Left cardiac atrium (tissue), 4 donors: ENCODE measurements at regions not wholly inside any gene's neighbourhood (a gene's known extent, or its start where the extent isn't known, plus 50 kb on each side); places are given as distances from the start of the nearest gene placed in this dataset.
"Not testable (repeated sequence)": the region's sequence is repeated elsewhere in the genome, so short reads cannot be mapped to it uniquely, and the experiment has no call there.

Source experiments
- ATAC-seq, 2 donors: fragments of 200-7000 bp; cut with Tn5 transposase; one replicate each; pipeline ENCODE4 v1.9.1; 2020; ENCODE audit warnings: mild to moderate bottlenecking in 2 of 2, moderate library complexity in 2 of 2
- DNase-seq: peaks from one replicate; pipeline ENCODE4 v3.0.0-alpha.2; 2020
- intact Hi-C, 2 donors: fragments of 100-400 bp; cut with DNase I; formaldehyde crosslinking; loops; one replicate each; pipeline versions ENCODE4 v1.14.1 to v1.15.1; 2022 to 2023
- donor health status: DM: no; HTN: yes; CAD: no.
- donor health status: DM: no; HTN: yes; CAD: no; lungs with severe emphysema.
- donor health status: DM: yes; HTN: yes; CAD: no.
- donor health status: Dilated cardiomyopathy.

DNA sequence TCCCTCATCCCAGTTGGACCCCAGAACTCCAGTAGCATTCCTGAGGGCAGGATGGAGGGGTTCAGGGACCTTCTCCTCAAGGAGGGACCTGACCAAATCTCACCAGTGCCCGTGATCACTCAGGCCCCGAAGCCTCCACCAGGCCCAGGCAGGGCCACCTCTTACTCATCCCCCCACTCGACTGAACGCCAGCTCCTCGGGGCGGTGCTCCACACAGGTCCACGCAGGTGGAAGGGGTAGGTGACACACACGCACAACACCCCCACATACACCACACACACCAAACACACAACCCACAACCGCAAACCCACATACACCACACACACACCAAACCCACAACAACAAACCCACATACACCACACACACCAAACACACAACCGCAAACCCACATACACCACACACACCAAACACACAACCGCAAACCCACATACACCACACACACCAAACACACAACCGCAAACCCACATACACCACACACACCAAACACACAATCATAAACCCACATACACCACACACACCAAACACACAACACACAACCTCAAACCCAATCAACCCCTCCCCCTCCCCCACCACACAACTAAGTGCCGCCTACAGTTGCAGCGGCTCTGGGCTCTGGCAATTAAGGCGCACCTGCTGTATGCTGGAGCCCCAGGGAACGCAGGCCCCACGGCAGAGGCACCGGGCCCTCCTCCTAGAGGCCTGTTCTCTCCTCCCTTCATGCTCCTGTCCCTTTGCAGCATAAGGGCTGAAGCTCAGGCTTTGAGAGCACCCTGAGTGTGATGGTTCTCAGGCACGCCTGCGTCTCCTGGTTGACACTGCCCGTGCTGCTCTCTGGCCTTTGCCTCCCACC is 1318.1 kb downstream of the TBC1D22A start:
- DNase-seq, result no peak
- intact Hi-C loops, result no loop called here
- ATAC-seq, result no peak

GRCh38 chr22:48079505-48080290 is 1317.2 kb downstream of the TBC1D22A start:
- DNase-seq (no peak), ATAC-seq (no peak)
- intact Hi-C loops, result no loop called here

DNA sequence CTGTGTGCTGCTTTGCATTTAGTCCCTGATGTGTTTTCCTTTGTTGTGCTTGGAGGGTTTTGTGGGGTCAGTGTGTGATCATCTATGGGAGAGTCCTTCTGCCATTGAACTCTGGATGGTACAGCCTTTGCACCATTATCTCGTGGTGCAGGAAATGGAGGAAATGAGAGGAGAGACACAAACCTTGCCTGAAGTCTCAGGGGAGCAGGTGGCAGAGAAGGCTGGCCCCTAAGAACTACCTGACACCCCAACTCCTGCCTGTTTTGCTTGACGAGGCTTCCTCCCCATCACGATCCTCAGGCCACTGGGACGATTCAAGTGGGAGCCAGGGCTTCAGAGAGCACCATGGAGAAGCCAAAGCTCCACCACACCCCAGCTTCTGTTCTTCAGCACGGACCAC is 1316.4 kb downstream of the TBC1D22A start:
- ATAC-seq (no peak), DNase-seq (no peak)
- intact Hi-C loops, result no loop called here

DNA sequence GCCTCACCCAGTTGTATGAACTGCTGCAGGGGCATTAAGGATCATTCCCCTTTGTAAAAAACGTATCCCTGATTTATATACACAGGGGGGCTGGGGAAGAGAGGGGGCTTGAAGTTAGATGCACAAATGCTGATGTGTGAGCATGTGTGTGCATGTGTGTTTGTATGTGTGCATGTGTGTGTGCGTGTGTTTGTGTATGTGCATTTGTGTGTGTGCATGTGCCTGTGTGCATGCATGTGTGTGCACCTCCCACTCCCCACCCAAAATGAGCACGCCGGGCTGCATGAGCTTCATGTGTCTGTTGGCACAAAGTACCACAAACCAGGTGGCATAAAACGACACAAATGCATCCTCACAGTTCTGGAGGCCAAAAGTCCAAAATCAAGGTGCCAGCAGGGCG is 1315.2 kb downstream of the TBC1D22A start:
- ATAC-seq (no peak), DNase-seq (no peak)
- intact Hi-C loops, result no loop called here

GRCh38 chr22:48076008-48076407 is 1313.6 kb downstream of the TBC1D22A start:
- ATAC-seq (no peak), DNase-seq (no peak)
- intact Hi-C loops, result no loop called here

DNA sequence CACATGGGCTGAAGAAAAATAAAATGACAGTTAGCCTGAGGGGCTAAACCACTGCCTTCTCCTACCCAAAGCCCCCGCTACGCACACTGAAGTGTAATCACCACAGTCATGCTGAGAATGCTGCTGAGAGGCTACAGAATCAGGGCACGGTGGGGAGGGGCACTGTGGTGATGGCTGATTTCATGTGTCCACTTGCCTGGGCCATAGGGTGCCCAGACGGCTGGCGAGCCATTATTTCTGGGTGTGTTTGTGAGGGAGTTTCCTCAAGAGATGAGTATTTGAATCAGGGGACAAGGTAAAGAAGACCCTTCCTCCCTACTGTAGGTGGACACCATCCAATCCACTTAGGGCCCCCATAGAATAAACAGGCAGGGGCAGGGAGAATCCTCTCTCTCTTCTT is 1313.2 kb downstream of the TBC1D22A start:
- ATAC-seq (no peak), DNase-seq (no peak)
- intact Hi-C loops, result no loop called here

DNA sequence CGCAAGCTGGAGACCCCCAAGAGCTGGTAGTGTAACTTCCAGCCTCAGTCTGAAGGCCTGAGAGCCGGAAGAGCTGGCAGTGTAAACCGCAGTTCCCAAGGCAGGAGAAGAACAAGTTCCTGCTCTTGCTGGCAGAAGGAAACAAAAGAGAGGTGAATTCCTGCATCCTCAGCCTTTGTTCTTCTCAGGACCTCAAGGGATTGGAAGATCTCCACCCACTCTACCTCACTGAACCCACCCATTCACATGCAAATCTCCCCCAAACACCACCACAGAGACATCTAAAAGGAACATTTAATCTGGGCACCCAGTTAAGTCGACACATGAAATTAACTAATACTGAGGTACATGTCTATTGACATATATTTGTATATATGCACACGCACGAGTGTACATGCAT is 1310.3 kb downstream of the TBC1D22A start:
- intact Hi-C loops, result no loop called here
- DNase-seq, result no peak
- no peak for ATAC-seq

DNA sequence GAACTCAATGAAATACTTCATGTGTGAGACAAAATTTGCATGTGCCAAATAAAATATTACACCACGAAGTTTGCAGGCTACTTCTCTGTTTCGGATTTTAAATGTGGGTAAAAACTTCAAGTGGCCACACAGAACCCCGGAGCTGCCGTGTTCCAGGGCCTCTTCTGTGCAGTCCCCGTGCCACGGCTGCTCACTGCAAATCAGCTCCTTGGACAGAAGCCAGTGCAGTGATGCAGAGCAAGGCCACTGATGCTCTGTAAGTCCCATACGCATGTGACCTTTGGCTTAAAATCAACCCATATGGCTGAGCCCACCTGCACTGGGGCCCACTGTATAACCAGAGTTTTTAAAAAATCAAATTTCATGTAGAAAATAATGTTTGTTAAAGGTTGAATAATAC is 1309.4 kb downstream of the TBC1D22A start:
- intact Hi-C loops, result no loop called here
- no peak for ATAC-seq
- no peak for DNase-seq

GRCh38 chr22:48071305-48071704 is 1308.9 kb downstream of the TBC1D22A start:
- intact Hi-C loops, result no loop called here
- DNase-seq (no peak), ATAC-seq (no peak)

GRCh38 chr22:48070760-48071159 is 1308.3 kb downstream of the TBC1D22A start:
- no peak for DNase-seq
- intact Hi-C loops, result no loop called here
- no peak for ATAC-seq

DNA sequence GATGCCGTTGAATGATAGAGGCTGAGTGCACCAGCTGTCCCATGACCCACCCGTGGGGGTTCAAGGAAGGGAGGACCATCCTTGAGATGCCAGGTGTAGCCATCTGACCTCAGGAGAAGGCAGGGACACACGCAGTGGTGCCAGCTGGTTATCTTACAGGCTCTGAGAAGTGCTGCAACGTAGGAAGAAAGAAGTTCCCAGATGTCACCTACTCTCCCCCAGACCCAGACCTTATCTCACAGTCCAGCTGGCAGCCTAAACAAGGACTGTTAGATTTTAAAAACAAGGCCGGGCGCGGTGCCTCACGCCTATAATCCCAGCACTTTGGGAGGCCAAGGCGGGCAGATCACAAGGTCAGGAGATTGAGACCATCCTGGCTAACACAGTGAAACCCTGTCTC is 1307.6 kb downstream of the TBC1D22A start:
- DNase-seq (no peak), ATAC-seq (no peak)
- intact Hi-C loops, result no loop called here

GRCh38 chr22:48069256-48069655 is 1306.8 kb downstream of the TBC1D22A start:
- intact Hi-C loops, result no loop called here
- no peak for ATAC-seq

DNA sequence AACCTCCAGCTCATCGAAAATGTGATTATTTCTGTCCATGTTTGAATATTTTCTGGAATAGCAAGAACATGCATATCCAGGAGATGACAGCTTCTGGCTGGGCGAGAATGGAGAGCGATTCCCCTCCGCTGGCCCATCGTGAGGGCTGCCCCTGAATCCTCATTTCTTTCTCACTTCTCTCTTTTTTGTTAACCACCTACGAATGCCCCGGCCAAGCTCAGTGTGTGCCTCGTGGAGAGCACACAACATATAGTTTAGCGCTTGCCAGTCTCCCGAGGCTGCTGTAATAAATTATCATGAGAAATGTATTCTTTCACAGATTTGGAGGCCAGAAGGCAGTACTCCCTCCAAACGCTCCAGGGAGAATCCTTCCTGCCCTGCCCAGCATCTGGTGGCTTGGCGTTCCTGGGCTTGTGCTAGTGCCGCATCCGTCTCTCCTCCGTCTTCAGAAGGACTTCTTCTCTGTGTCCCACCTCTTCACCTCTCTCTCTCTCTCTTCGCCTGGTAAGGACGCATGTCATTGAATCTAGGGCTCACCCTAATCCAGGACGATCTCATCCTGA is 1306.0 kb downstream of the TBC1D22A start:
- DNase-seq (no peak), ATAC-seq (no peak)
- intact Hi-C loops, result no loop called here

More at GRCh38 chr22:48069256-48069655, 1306.8 kb downstream of the TBC1D22A start:
- DNase-seq, result no peak

DNA sequence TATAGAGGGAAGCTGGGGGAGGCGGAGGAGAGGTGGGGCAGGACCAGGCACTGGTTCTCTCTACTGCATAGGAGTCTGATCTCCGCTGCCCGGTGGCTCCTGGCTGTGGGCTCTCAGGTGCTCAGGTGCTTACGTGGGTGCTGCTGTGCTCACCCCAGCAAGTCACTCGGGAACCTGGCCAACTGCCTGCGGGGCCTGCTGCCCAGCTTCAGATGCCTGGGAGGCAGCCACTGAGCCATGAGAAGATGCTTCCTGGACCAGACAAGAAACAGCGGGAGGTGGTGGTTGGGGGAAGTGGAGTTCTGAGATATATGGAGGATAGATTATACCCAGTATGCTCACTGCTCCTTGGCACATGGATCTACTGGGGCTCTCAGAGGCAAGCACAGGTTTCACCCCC is 1303.4 kb downstream of the TBC1D22A start:
- ATAC-seq (no peak), DNase-seq (no peak)
- intact Hi-C loops, result no loop called here

GRCh38 chr22:48061726-48062125 is 1299.3 kb downstream of the TBC1D22A start:
- intact Hi-C loops, result no loop called here
- ATAC-seq, result no peak
- DNase-seq, result no peak

- DNase-seq (no peak), ATAC-seq (no peak)
- intact Hi-C loops, result no loop called here
Measured at GRCh38 chr22:48060266-48060665, 1297.8 kb downstream of the TBC1D22A start.

DNA sequence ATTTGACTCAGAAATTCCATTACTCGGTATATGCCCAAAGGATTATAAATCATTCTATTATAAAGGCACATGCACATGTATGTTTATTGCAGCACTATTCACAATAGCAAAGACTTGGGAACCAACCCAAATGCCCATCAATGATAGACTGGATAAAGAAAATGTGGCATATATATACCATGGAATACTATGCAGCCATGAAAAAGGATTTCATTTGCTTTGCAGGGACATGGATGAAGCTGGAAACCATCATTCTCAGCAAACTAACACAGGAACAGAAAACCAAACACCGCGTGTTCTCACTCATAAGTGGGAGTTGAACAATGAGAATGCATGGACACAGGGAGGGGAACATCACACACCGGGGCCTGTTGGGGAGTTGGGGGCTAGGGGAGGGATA is 1297.1 kb downstream of the TBC1D22A start:
- ATAC-seq, DNase-seq, intact Hi-C loops: not testable (repeated sequence)

GRCh38 chr22:48057116-48057835 is 1294.8 kb downstream of the TBC1D22A start:
- DNase-seq (no peak), ATAC-seq (no peak)
- intact Hi-C loops, result no loop called here

DNA sequence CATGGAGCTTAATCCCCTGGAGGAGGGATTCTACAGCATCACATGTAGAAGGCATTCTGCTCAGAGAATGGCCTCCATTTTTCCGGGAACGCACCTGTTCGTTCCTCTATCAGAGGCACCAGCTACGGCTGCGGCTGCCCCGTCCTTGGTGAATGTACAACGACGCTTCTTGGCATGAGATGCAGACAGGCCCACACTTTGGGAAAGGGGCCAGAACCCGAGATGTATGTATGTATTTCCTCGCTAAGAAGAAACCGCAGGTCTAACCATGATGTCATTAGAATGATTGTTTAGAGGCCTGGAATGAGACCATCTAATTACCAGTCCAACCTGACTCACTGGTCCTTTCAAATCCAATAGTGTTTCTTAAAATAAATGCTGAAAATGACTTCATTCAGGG is 1293.4 kb downstream of the TBC1D22A start:
- intact Hi-C loops, result no loop called here
- ATAC-seq, result no peak
- no peak for DNase-seq

DNA sequence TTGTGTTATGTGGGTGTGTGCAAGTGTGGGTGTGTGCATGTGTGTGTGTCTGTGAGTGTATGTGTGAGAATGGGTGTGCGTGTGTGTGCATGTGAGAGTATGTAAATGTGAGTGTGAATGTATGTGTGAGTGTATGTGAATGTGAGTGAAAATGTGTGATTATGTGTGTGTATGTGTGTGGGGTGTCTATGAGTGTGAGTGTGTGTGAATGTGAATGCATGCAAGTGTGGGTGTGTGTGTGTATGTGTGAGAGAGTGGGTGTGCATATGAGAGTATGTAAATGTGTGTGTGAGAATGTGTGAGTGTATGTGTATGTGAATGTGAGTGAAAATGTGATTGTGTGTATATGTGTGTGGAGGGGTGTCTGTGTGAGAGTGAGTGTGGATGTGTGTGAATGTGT is 1292.7 kb downstream of the TBC1D22A start:
- no peak for DNase-seq
- intact Hi-C loops, result no loop called here
- no peak for ATAC-seq
